ENCODE measurements at regions not wholly inside any gene's neighbourhood (a gene's known extent, or its start where the extent isn't known, plus 50 kb on each side); places are given as distances from the start of the nearest gene placed in this dataset.
"Not testable (repeated sequence)": the region's sequence is repeated elsewhere in the genome, so short reads cannot be mapped to it uniquely, and the experiment has no call there.

DNA sequence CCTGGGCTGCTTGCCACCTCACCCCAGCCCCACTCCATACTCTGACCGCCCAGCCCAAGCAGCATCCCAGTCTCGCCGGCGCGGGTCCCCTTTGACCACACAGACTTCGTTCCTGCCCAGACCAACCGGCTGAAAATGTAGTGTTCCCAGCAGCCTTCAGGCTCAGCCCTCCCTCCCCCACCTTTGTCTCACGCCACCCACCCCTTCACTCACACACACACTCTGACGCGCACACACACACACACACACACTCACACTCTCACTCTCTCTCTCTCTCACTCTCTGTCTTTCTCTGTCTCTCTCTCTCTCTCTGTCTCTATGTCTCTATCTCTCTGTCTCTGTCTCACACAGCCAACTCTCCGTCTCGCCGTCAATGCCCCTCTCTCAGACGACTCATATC lies 61.0 kb upstream of the FCGR2A start:
- in situ Hi-C loops (cut with HindIII; ENCODE audit: low pct_unique_long_range_greater_than_20kb, low sequenced_read_pairs); H3K4me1 ChIP-seq (ENCODE audit: control insufficient read depth, insufficient read depth, low read length); ATAC-seq; POLR2A ChIA-PET; intact Hi-C loops (cut with micrococcal nuclease; ENCODE audit: unreplicated experiment); BruUV-seq (replicated peaks); DNase-seq (ENCODE audit: low read depth, low spot score); H3K27me3 ChIP-seq (ENCODE audit: control insufficient read depth, insufficient read depth, low read length); CTCF ChIA-PET; H3K4me3 ChIP-seq (ENCODE audit: low read depth in 2 of 2, low read length in 2 of 2); H3K36me3 ChIP-seq (ENCODE audit: control insufficient read depth, insufficient read depth, low read length); H3K9me3 ChIP-seq (ENCODE audit: control insufficient read depth, insufficient read depth, low read depth, low read length); H3K27ac ChIP-seq (ENCODE audit: low read length): not testable (repeated sequence)

DNA sequence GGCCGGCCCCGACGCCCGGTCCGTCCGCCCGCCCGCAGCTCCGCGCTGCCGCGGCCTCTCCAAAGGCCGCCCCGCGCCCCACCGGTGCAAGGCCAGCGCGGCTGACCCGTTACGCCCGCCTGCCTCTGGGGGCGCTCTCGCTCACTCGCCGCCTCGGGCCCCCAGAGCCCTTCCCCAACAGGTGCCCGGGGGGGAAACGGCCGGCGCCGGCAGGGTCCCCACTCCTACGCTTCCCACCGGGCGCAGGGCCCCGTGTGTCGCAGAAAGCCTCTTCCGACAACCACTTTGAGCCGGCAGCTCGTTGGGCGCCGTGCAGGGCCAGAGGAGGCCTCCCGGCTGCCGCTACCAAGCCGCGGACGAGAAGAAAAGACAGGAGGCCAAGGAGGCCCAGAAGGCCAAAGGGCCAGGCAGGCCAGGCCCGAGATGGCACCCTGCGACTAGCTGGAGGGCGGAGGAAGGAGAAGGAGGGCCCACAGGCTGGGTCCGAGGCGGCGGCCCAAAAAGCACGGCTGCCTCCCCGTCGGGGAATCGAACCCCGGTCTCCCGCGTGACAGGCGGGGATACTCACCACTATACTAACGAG lies 64.9 kb upstream of the FCGR2A start:
- Histone ChIP-seq H3K9me3 (ENCODE audit: control insufficient read depth, insufficient read depth, low read depth, low read length) (no peaks in the 10 kb centered on the region), H3K4me1 (ENCODE audit: control insufficient read depth, insufficient read depth, low read length) (peaks cover 5% of the 10 kb centered on the region; the same call in 1 of the 2 replicates), H3K4me3 (ENCODE audit: low read depth in 2 of 2, low read length in 2 of 2) (peak overlapping the region; percentile 71 to 75), H3K27me3 (ENCODE audit: control insufficient read depth, insufficient read depth, low read length) (no peaks in the 10 kb centered on the region), H3K36me3 (ENCODE audit: control insufficient read depth, insufficient read depth, low read length) (no peaks in the 10 kb centered on the region), H3K27ac (ENCODE audit: low read length) (peak overlapping the region; percentile 79)
- BruUV-seq (replicated peaks): no TSS peak
- in situ Hi-C loops (cut with HindIII; ENCODE audit: low pct_unique_long_range_greater_than_20kb, low sequenced_read_pairs): no loop called here
- no peak for DNase-seq (ENCODE audit: low read depth, low spot score)
- CTCF ChIA-PET: interaction anchor here (0.7 to 1.1 kb wide), 2 partner anchors 51 to 215 kb away, joined by 3 to 4 read pairs; partner anchors contain the start of gene TOMM40L
- peak; percentile 76 for ATAC-seq
- TF ChIP-seq, protein P1, sequence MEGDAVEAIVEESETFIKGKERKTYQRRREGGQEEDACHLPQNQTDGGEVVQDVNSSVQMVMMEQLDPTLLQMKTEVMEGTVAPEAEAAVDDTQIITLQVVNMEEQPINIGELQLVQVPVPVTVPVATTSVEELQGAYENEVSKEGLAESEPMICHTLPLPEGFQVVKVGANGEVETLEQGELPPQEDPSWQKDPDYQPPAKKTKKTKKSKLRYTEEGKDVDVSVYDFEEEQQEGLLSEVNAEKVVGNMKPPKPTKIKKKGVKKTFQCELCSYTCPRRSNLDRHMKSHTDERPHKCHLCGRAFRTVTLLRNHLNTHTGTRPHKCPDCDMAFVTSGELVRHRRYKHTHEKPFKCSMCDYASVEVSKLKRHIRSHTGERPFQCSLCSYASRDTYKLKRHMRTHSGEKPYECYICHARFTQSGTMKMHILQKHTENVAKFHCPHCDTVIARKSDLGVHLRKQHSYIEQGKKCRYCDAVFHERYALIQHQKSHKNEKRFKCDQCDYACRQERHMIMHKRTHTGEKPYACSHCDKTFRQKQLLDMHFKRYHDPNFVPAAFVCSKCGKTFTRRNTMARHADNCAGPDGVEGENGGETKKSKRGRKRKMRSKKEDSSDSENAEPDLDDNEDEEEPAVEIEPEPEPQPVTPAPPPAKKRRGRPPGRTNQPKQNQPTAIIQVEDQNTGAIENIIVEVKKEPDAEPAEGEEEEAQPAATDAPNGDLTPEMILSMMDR (IDR thresholded peaks at IDR 0.05): peak; percentile 84
- TF ChIP-seq POLR2AphosphoS5 (IDR thresholded peaks at IDR 0.05; ENCODE audit: low read depth, low read length) (no peak), TCF7L2 (IDR thresholded peaks at IDR 0.05; ENCODE audit: low read depth, low read length) (peak; percentile 52; the same call in 1 of the 2 replicates), SIN3A (IDR thresholded peaks at IDR 0.05; ENCODE audit: borderline replicate concordance, insufficient read depth, low read depth, low read length) (no peak)
- TF ChIP-seq, protein P2, sequence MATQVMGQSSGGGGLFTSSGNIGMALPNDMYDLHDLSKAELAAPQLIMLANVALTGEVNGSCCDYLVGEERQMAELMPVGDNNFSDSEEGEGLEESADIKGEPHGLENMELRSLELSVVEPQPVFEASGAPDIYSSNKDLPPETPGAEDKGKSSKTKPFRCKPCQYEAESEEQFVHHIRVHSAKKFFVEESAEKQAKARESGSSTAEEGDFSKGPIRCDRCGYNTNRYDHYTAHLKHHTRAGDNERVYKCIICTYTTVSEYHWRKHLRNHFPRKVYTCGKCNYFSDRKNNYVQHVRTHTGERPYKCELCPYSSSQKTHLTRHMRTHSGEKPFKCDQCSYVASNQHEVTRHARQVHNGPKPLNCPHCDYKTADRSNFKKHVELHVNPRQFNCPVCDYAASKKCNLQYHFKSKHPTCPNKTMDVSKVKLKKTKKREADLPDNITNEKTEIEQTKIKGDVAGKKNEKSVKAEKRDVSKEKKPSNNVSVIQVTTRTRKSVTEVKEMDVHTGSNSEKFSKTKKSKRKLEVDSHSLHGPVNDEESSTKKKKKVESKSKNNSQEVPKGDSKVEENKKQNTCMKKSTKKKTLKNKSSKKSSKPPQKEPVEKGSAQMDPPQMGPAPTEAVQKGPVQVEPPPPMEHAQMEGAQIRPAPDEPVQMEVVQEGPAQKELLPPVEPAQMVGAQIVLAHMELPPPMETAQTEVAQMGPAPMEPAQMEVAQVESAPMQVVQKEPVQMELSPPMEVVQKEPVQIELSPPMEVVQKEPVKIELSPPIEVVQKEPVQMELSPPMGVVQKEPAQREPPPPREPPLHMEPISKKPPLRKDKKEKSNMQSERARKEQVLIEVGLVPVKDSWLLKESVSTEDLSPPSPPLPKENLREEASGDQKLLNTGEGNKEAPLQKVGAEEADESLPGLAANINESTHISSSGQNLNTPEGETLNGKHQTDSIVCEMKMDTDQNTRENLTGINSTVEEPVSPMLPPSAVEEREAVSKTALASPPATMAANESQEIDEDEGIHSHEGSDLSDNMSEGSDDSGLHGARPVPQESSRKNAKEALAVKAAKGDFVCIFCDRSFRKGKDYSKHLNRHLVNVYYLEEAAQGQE (IDR thresholded peaks at IDR 0.05; ENCODE audit: insufficient read depth in 1 of 2, low read depth in 2 of 2, low read length in 1 of 2): no peak
- intact Hi-C loops (cut with micrococcal nuclease; ENCODE audit: unreplicated experiment): no loop called here
- POLR2A ChIA-PET: interaction anchor here (0.7 kb wide), 1 partner anchor 94 kb away, joined by 4 read pairs; no protein-coding TSS in a partner anchor
